Heart right ventricle (tissue), 16 donors: ENCODE measurements at regions not wholly inside any gene's neighbourhood (a gene's known extent, or its start where the extent isn't known, plus 50 kb on each side); places are given as distances from the start of the nearest gene placed in this dataset.

Experiments
- ATAC-seq, 8 donors: fragments of 200-7000 bp; cut with Tn5 transposase; one replicate each; pipeline ENCODE4 v1.9.1; 2020; ENCODE audit warnings: mild to moderate bottlenecking in 8 of 8, moderate library complexity in 8 of 8, moderate number of reproducible peaks in 1 of 8
- DNase-seq, 2 donors: peaks; one replicate each; pipeline ENCODE4 v3.0.0-alpha.2; 2020
- H3K27ac ChIP-seq, 10 donors: fragments of 200-600 bp; sonication (generic) in 2 of 10; one replicate each; pipeline versions ENCODE4 v1.5.0 to v1.8.0; 2020 to 2022; ENCODE audit warnings: mild to moderate bottlenecking in 3 of 10
- H3K27me3 ChIP-seq, 7 donors: fragments of 200-600 bp; one replicate each; pipeline ENCODE4 v1.8.0; 2021 to 2022; ENCODE audit warnings: mild to moderate bottlenecking in 2 of 7
- H3K36me3 ChIP-seq, 9 donors: fragments of 200-600 bp; sonication (generic) in 1 of 9; one replicate each; pipeline versions ENCODE4 v1.5.0 to v1.8.0; 2020 to 2022; ENCODE audit warnings: mild to moderate bottlenecking in 2 of 9
- H3K4me1 ChIP-seq, 9 donors: fragments of 200-600 bp; sonication (generic) in 1 of 9; one replicate each; pipeline versions ENCODE4 v1.5.0 to v1.8.0; 2020 to 2022; ENCODE audit warnings: mild to moderate bottlenecking in 4 of 9
- H3K4me3 ChIP-seq, 10 donors: fragments of 200-600 bp; sonication (generic) in 2 of 10; one replicate each; pipeline versions ENCODE4 v1.5.0 to v1.8.0; 2020 to 2022; ENCODE audit warnings: mild to moderate bottlenecking in 7 of 10, moderate library complexity in 2 of 10
- H3K9me3 ChIP-seq, 11 donors: fragments of 200-600 bp in 10 of 11; sonication (generic) in 2 of 11; one replicate each; pipeline versions ENCODE4 v1.5.0 to v1.8.0; 2013 to 2022; ENCODE audit warnings: mild to moderate bottlenecking in 2 of 11, control low read depth in 1 of 11, moderate library complexity in 1 of 11
- CTCF ChIP-seq, 9 donors: fragments of 200-600 bp; sonication (generic) in 2 of 9; IDR thresholded peaks; one replicate each; pipeline versions ENCODE4 v1.5.0 to v1.8.0; 2021 to 2022; ENCODE audit warnings: antibody characterized with exemption in 9 of 9, mild to moderate bottlenecking in 5 of 9, moderate library complexity in 1 of 9
- WGBS, 2 donors: extraction: QIAGEN DNeasy Blood & Tissue Kit; methylation state at CpG; one replicate each; pipeline ENCODE4 v1.1.7; 2013; ENCODE audit warnings: inconsistent platforms in 1 of 2; 5-methylcytosine and 5-hydroxymethylcytosine counted together
- intact Hi-C, 10 donors: fragments of 100-400 bp; cut with DNase I; formaldehyde crosslinking; loops; one replicate each; pipeline versions ENCODE4 v1.11.1 to v1.14.2; 2022
- donor health status: Arrhythmogenic right ventricular cardiomyopathy.
- donor health status: ischemic (EF 13 %, LVEDD 7.1; RV severe dilation, severe dysfunction).
- donor health status: healthy with polysubstance abuse.
- donor health status: DM: no; HTN: yes; CAD: no.
- donor health status: DM: no; HTN: no; CAD: no.
- donor health status: ischemic (EF 25% LVEDD 6.9; RV normal size, moderate dysfunction).
- donor health status: ischemic (EF 25% LVEDD 5.7; RV mildly dilated, moderate dysfunction).
- donor health status: healthy.
- donor health status: DM: yes; HTN: yes; CAD: no.
- donor health status: Ischemic cardiomyopathy.
- donor health status: ischemic (EF 35%, LVEDD 5.7; RV mildly dilated, moderate dysfunction).
- donor health status: nonischemic (EF 11% LVEDD 7.7; RV severe dilation, severe dysfunction).
- donor health status: DM: yes; HTN: yes; CAD: no.
- donor health status: PGD.
- donor health status: ischemic (EF 29% LVEDD 5.4; RV normal size, mild dysfunction).
- donor health status: nonischemic (EF 23%, LVEDD 6.1; RV moderate dilation, normal function).

- no peaks in the 10 kb centered on the region for H3K36me3 ChIP-seq
- no peaks in the 10 kb centered on the region for H3K27me3 ChIP-seq
- no peak for TF ChIP-seq CTCF (IDR thresholded peaks at IDR 0.05)
- no peak overlapping the region for H3K4me3 ChIP-seq
- DNase-seq (no peak), ATAC-seq (no peak)
- intact Hi-C loops = no loop called here
- H3K4me1 ChIP-seq = no peaks in the 10 kb centered on the region
- no peak overlapping the region for H3K27ac ChIP-seq
- H3K9me3 ChIP-seq = peaks cover 0 to 10% (median 0%) of the 10 kb centered on the region in 11 donors
Observed at GRCh38 chr1:239601108-239601507, 214.7 kb downstream of the CHRM3 start.

GRCh38 chr1:239603530-239603929 lies 217.2 kb downstream of the CHRM3 start:
- no peaks in the 10 kb centered on the region for H3K4me1 ChIP-seq
- no peaks in the 10 kb centered on the region for H3K36me3 ChIP-seq
- 91 to 94% methylated on average over 3 of the region's 3 CpGs for WGBS, 2 donors
- intact Hi-C loops = no loop called here
- peaks cover 0 to 10% (median 0%) of the 10 kb centered on the region in 11 donors for H3K9me3 ChIP-seq
- no peaks in the 10 kb centered on the region for H3K27me3 ChIP-seq
- H3K4me3 ChIP-seq = no peak overlapping the region
- ATAC-seq = no peak
- DNase-seq = no peak
- no peak overlapping the region for H3K27ac ChIP-seq
- no peak for TF ChIP-seq CTCF (IDR thresholded peaks at IDR 0.05)

- Histone ChIP-seq H3K4me1 (no peaks in the 10 kb centered on the region), H3K4me3 (no peak overlapping the region), H3K9me3 (peaks cover 0 to 9% (median 0%) of the 10 kb centered on the region in 11 donors), H3K27me3 (no peaks in the 10 kb centered on the region), H3K27ac (no peak overlapping the region), H3K36me3 (no peaks in the 10 kb centered on the region)
- WGBS, 2 donors = 54 to 62% methylated on average over 2 of the region's 2 CpGs
- TF ChIP-seq CTCF (IDR thresholded peaks at IDR 0.05) = no peak
- ATAC-seq (no peak), DNase-seq (no peak)
- intact Hi-C loops = no loop called here
Observed at GRCh38 chr1:239606850-239607400, 220.6 kb downstream of the CHRM3 start.

- TF ChIP-seq CTCF (IDR thresholded peaks at IDR 0.05) = no peak
- Histone ChIP-seq H3K27me3 (no peaks in the 10 kb centered on the region), H3K27ac (no peak overlapping the region), H3K9me3 (peaks cover 0 to under 1% (median 0%) of the 10 kb centered on the region in 11 donors), H3K4me3 (no peak overlapping the region), H3K4me1 (no peaks in the 10 kb centered on the region), H3K36me3 (no peaks in the 10 kb centered on the region)
- DNase-seq (no peak), ATAC-seq (no peak)
- 78 to 81% methylated on average over 6 of the region's 6 CpGs for WGBS, 2 donors
- intact Hi-C loops = no loop called here
Observed at GRCh38 chr1:239608469-239608868, 222.1 kb downstream of the CHRM3 start.
